GM12878 (cell line): ENCODE measurements at regions not wholly inside any gene's neighbourhood (a gene's known extent, or its start where the extent isn't known, plus 50 kb on each side); places are given as distances from the start of the nearest gene placed in this dataset.

Experiments
- ATAC-seq: fragments of 200-7000 bp; cut with Tn5 transposase; 3 replicates; pipeline ENCODE4 v1.9.1; 2020; ENCODE audit warnings: mild to moderate bottlenecking, moderate library complexity
- BruUV-seq: library from RNA; stranded (reverse); fragments of 400-500 nt; replicated peaks from 2 replicates; lab custom pipeline; 2021; lab: Mats Ljungman, UMichigan
- CTCF ChIA-PET: fragments of 300-600 bp; sonication (Branson Sonifier 250); formaldehyde crosslinking; extraction: SDS; loops from one replicate; lab custom pipeline; 2021; ENCODE audit warnings: inconsistent platforms; lab: Yijun Ruan, JAX
- POLR2A ChIA-PET: fragments of 350-600 bp; formaldehyde crosslinking; extraction: SDS; loops from one replicate; lab custom pipeline; 2021; ENCODE audit warnings: inconsistent platforms; lab: Charles Lee
- RAD21 ChIA-PET: fragments of 300-600 bp; sonication (Branson Sonifier 250); formaldehyde crosslinking; loops from one replicate; lab custom pipeline; 2023; ENCODE audit warnings: antibody characterized with exemption; ENCODE audit not compliant: unreplicated experiment; lab: Charles Lee
- SMC1A ChIA-PET: fragments of 300-600 bp; sonication (Branson Sonifier 250); formaldehyde crosslinking; loops from one replicate; lab custom pipeline; 2023; ENCODE audit not compliant: unreplicated experiment, uncharacterized antibody; lab: Charles Lee
- DNase-seq: peaks from one replicate; pipeline ENCODE4 v3.0.0-alpha.2; 2011; ENCODE audit warnings: low read depth, low spot score
- FAIRE-seq: peaks from 3 replicates; lab custom pipeline; 2011; peaks lifted over from hg19 to GRCh38; lab: Jason Lieb, UNC
- H2AFZ ChIP-seq: 2 replicates; pipeline ENCODE4 v1.6.0; 2011; ENCODE audit warnings: low read depth, low read length, control low read depth; ENCODE audit not compliant: control insufficient read depth
- H3K27ac ChIP-seq: 2 replicates; pipeline ENCODE4 v1.5.1; 2011; ENCODE audit warnings: control low read depth; ENCODE audit not compliant: control insufficient read depth, insufficient read depth
- H3K27me3 ChIP-seq, 2 experiments: replicated peaks in 1 of 2; 2 replicates each; pipeline versions ENCODE4 v1.6.0 to v1.6.1; 2011; ENCODE audit warnings: low read length in 1 of 2; ENCODE audit not compliant: control insufficient read depth in 2 of 2, insufficient read depth in 2 of 2
- H3K36me3 ChIP-seq, 2 experiments: 2 replicates each; pipeline ENCODE4 v1.5.1; 2011; ENCODE audit warnings: low read length in 1 of 2; ENCODE audit not compliant: control insufficient read depth in 2 of 2, insufficient read depth in 2 of 2
- H3K4me1 ChIP-seq: 2 replicates; pipeline ENCODE4 v1.6.1; 2011; ENCODE audit warnings: mild to moderate bottlenecking, low read length, moderate library complexity, mixed read lengths; ENCODE audit not compliant: control insufficient read depth, insufficient read depth
- H3K4me2 ChIP-seq: 2 replicates; pipeline ENCODE4 v1.6.0; 2011; ENCODE audit warnings: control low read depth; ENCODE audit not compliant: control insufficient read depth, insufficient read depth
- H3K4me3 ChIP-seq: fragments of 200-600 bp; sonication (generic); 2 replicates; pipeline ENCODE4 v1.5.1; 2016
- H3K79me2 ChIP-seq: 2 replicates; pipeline ENCODE4 v1.6.0; 2011; ENCODE audit warnings: low read length; ENCODE audit not compliant: control insufficient read depth, insufficient read depth
- H3K9ac ChIP-seq: 2 replicates; pipeline ENCODE4 v1.8.0; 2011; ENCODE audit warnings: low read length, control low read depth, mixed read lengths; ENCODE audit not compliant: control insufficient read depth, insufficient read depth
- H3K9me3 ChIP-seq: replicated peaks from 3 replicates; pipeline ENCODE4 v1.5.1; 2011; ENCODE audit warnings: mild to moderate bottlenecking, low read length; ENCODE audit not compliant: control insufficient read depth, insufficient read depth
- H4K20me1 ChIP-seq: 2 replicates; pipeline ENCODE4 v1.6.0; 2011; ENCODE audit not compliant: control insufficient read depth, insufficient read depth
- ATF7 ChIP-seq: fragments of 450-650 bp; IDR thresholded peaks from 2 replicates; pipeline ENCODE4 v1.6.1; 2016; ENCODE audit warnings: low read depth, mild to moderate bottlenecking
- CBX3 ChIP-seq: fragments of 200-600 bp; sonication (generic); IDR thresholded peaks from 2 replicates; pipeline ENCODE4 v1.6.1; 2016; ENCODE audit warnings: low read depth, borderline replicate concordance
- CHD4 ChIP-seq: fragments of 200-600 bp; sonication (generic); IDR thresholded peaks from 2 replicates; pipeline ENCODE4 v1.6.1; 2016; ENCODE audit warnings: mild to moderate bottlenecking
- CREM ChIP-seq: IDR thresholded peaks from 2 replicates; pipeline ENCODE4 v1.6.1; 2014; ENCODE audit warnings: antibody characterized with exemption, low read depth
- DPF2 ChIP-seq: fragments of 450-650 bp; IDR thresholded peaks from 2 replicates; pipeline ENCODE4 v1.6.1; 2017; ENCODE audit warnings: mild to moderate bottlenecking
- ESRRA ChIP-seq: IDR thresholded peaks from 2 replicates; pipeline ENCODE4 v1.6.1; 2012; ENCODE audit warnings: mild to moderate bottlenecking, low read length, improper control_type of control experiment
- HDAC2 ChIP-seq: fragments of 200-600 bp; sonication (generic); IDR thresholded peaks from 2 replicates; pipeline ENCODE4 v1.6.1; 2017
- NRF1 ChIP-seq: conservative IDR thresholded peaks from 2 replicates; pipeline ENCODE4 v1.6.1; 2011; ENCODE audit warnings: mild to moderate bottlenecking, low read depth, low read length, improper control_type of control experiment
- PAX8 ChIP-seq: fragments of 450-650 bp; IDR thresholded peaks from 2 replicates; pipeline ENCODE4 v1.6.1; 2017; ENCODE audit warnings: mild to moderate bottlenecking, moderate library complexity
- PBX3 ChIP-seq: IDR thresholded peaks from 2 replicates; pipeline ENCODE4 v1.6.1; 2011; ENCODE audit warnings: mild to moderate bottlenecking, low read depth, low read length, moderate library complexity; ENCODE audit not compliant: insufficient replicate concordance
- SPI1 ChIP-seq: IDR thresholded peaks from 2 replicates; pipeline ENCODE4 v1.6.1; 2011; ENCODE audit warnings: low read depth, mild to moderate bottlenecking, low read length, moderate library complexity, borderline replicate concordance; ENCODE audit not compliant: insufficient read depth
- SUPT20H ChIP-seq: IDR thresholded peaks from 2 replicates; pipeline ENCODE4 v1.6.1; 2011; ENCODE audit warnings: low read depth, mild to moderate bottlenecking, low read length, moderate library complexity, borderline replicate concordance; ENCODE audit not compliant: control insufficient read depth
- TCF12 ChIP-seq: IDR thresholded peaks from 2 replicates; pipeline ENCODE4 v1.6.1; 2011; ENCODE audit warnings: low read depth, mild to moderate bottlenecking, low read length
- ZNF622 ChIP-seq: fragments of 450-650 bp; IDR thresholded peaks from 2 replicates; pipeline ENCODE4 v1.6.1; 2017; ENCODE audit warnings: mild to moderate bottlenecking, inconsistent platforms
- WGBS: methylation state at CpG from one replicate; pipeline ENCODE4 v1.1.6; 2016; ENCODE audit warnings: low lambda C conversion rate; ENCODE audit not compliant: insufficient replicate concordance, insufficient coverage; ENCODE audit errors: missing lambda C conversion rate; 5-methylcytosine and 5-hydroxymethylcytosine counted together
- in situ Hi-C: fragments of 300-500 bp; cut with MboI; formaldehyde crosslinking; loops from 9 replicates; pipeline ENCODE4 v1.14.3; 2018; ENCODE audit warnings: mixed read lengths
- intact Hi-C: fragments of 100-400 bp; cut with micrococcal nuclease; formaldehyde crosslinking; loops from one replicate; pipeline ENCODE4 v1.14.2; 2022; ENCODE audit not compliant: unreplicated experiment
- TF ChIP-seq, protein P1 (sequence below): IDR thresholded peaks from 2 replicates; pipeline ENCODE4 v1.6.1; 2011; ENCODE audit warnings: low read depth, low read length, improper control_type of control experiment, borderline replicate concordance
- TF ChIP-seq, protein P2 (sequence below): fragments of 450-650 bp; IDR thresholded peaks from 2 replicates; pipeline ENCODE4 v1.6.1; 2016; ENCODE audit warnings: mild to moderate bottlenecking, moderate library complexity, borderline replicate concordance
- TF ChIP-seq, protein P3 (sequence below): fragments of 450-650 bp; IDR thresholded peaks from 2 replicates; pipeline ENCODE4 v1.6.1; 2017; ENCODE audit warnings: mild to moderate bottlenecking

- no peak for TF ChIP-seq CREM
- TF ChIP-seq HDAC2: no peak
- TF ChIP-seq NRF1: no peak
- TF ChIP-seq, protein P1, sequence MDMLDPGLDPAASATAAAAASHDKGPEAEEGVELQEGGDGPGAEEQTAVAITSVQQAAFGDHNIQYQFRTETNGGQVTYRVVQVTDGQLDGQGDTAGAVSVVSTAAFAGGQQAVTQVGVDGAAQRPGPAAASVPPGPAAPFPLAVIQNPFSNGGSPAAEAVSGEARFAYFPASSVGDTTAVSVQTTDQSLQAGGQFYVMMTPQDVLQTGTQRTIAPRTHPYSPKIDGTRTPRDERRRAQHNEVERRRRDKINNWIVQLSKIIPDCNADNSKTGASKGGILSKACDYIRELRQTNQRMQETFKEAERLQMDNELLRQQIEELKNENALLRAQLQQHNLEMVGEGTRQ: no peak
- TF ChIP-seq, protein P2, sequence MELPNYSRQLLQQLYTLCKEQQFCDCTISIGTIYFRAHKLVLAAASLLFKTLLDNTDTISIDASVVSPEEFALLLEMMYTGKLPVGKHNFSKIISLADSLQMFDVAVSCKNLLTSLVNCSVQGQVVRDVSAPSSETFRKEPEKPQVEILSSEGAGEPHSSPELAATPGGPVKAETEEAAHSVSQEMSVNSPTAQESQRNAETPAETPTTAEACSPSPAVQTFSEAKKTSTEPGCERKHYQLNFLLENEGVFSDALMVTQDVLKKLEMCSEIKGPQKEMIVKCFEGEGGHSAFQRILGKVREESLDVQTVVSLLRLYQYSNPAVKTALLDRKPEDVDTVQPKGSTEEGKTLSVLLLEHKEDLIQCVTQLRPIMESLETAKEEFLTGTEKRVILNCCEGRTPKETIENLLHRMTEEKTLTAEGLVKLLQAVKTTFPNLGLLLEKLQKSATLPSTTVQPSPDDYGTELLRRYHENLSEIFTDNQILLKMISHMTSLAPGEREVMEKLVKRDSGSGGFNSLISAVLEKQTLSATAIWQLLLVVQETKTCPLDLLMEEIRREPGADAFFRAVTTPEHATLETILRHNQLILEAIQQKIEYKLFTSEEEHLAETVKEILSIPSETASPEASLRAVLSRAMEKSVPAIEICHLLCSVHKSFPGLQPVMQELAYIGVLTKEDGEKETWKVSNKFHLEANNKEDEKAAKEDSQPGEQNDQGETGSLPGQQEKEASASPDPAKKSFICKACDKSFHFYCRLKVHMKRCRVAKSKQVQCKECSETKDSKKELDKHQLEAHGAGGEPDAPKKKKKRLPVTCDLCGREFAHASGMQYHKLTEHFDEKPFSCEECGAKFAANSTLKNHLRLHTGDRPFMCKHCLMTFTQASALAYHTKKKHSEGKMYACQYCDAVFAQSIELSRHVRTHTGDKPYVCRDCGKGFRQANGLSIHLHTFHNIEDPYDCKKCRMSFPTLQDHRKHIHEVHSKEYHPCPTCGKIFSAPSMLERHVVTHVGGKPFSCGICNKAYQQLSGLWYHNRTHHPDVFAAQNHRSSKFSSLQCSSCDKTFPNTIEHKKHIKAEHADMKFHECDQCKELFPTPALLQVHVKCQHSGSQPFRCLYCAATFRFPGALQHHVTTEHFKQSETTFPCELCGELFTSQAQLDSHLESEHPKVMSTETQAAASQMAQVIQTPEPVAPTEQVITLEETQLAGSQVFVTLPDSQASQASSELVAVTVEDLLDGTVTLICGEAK: no peak
- no peak for TF ChIP-seq CBX3
- TF ChIP-seq ATF7: no peak
- no peak for TF ChIP-seq CHD4
These were observed 209.8 kb downstream of the RTL9 start (continued) for GRCh38 chrX:110568441-110568840.

- 0% methylated on average over 1 of the region's 1 CpG for WGBS
- Histone ChIP-seq H3K27me3 (no peaks in the 10 kb centered on the region), H3K79me2 (no peaks in the 10 kb centered on the region), H3K4me1 (no peaks in the 10 kb centered on the region), H3K4me3 (no peak overlapping the region), H4K20me1 (no peaks in the 10 kb centered on the region), H3K4me2 (no peak overlapping the region), H3K36me3 (no peaks in the 10 kb centered on the region), H2AFZ (no peak overlapping the region), H3K27ac (no peak overlapping the region), H3K9ac (no peak overlapping the region), H3K9me3 (no peaks in the 10 kb centered on the region)
- no peak for DNase-seq
- FAIRE-seq: no peak
- SMC1A ChIA-PET: interaction anchor here (0.9 kb wide), 1 partner anchor 9 kb away, joined by 3 read pairs; no protein-coding TSS in a partner anchor
- no TSS peak for BruUV-seq
- intact Hi-C loops (no loop called here), in situ Hi-C loops (no loop called here)
- POLR2A ChIA-PET: no interaction called here
- RAD21 ChIA-PET: no interaction called here
- CTCF ChIA-PET: no interaction called here
- no peak for ATAC-seq
- TF ChIP-seq PBX3 (no peak), TCF12 (no peak), PAX8 (no peak), SUPT20H (no peak), DPF2 (no peak), ZNF622 (no peak), SPI1 (no peak), ESRRA (no peak)
- TF ChIP-seq, protein P3, sequence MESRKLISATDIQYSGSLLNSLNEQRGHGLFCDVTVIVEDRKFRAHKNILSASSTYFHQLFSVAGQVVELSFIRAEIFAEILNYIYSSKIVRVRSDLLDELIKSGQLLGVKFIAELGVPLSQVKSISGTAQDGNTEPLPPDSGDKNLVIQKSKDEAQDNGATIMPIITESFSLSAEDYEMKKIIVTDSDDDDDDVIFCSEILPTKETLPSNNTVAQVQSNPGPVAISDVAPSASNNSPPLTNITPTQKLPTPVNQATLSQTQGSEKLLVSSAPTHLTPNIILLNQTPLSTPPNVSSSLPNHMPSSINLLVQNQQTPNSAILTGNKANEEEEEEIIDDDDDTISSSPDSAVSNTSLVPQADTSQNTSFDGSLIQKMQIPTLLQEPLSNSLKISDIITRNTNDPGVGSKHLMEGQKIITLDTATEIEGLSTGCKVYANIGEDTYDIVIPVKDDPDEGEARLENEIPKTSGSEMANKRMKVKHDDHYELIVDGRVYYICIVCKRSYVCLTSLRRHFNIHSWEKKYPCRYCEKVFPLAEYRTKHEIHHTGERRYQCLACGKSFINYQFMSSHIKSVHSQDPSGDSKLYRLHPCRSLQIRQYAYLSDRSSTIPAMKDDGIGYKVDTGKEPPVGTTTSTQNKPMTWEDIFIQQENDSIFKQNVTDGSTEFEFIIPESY: no peak
These were observed 210.9 kb downstream of the RTL9 start for GRCh38 chrX:110569506-110569905.
